ENCODE measurements at regions not wholly inside any gene's neighbourhood (a gene's known extent, or its start where the extent isn't known, plus 50 kb on each side); places are given as distances from the start of the nearest gene placed in this dataset.

DNA sequence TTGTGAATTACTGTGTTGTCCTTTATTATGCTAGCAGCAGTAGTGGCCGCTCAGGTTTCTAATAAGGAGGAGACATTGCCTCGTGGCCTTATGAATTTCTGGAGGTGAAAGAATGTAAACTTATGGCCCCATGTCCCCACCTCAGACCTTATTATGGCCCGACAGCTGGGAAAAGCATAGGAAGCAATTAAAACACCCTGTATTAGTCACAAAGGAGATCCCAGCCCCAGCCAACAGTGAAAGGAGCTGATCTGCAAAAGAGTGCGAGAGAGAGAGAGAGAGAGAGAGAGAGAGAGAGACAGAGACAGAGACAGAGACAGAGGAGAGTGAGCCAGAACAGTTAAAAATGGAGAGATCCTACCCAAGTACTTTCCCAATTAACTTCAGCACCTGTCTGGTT lies 269.3 kb downstream of the DMRT2 start:
- Histone ChIP-seq H3K4me2 (ENCODE audit: insufficient read depth, low read length) (no peak overlapping the region), H3K4me1 (ENCODE audit: insufficient read depth, low read length) (no peaks in the 10 kb centered on the region), H3K9me3 (ENCODE audit: insufficient read depth, low read length, severe bottlenecking) (no peaks in the 10 kb centered on the region), H4K20me1 (ENCODE audit: insufficient read depth, low read length) (no peaks in the 10 kb centered on the region), H3K9ac (ENCODE audit: low read depth, low read length) (no peak overlapping the region), H3K4me3 (ENCODE audit: low read depth in 1 of 2, low read length in 2 of 2) (no peak overlapping the region), H3K27me3 (ENCODE audit: insufficient read depth, low read length, poor library complexity) (peaks cover 14% of the 10 kb centered on the region), H3K27ac (ENCODE audit: low read length) (no peak overlapping the region), H3K36me3 (ENCODE audit: insufficient read depth, low read length) (no peaks in the 10 kb centered on the region), H3K79me2 (ENCODE audit: insufficient read depth, low read length) (no peaks in the 10 kb centered on the region), H2AFZ (ENCODE audit: low read depth, low read length) (no peak overlapping the region)
- ATAC-seq (ENCODE audit: insufficient read depth, low read depth), result no peak
- no peak for DNase-seq
- no peak for TF ChIP-seq EZH2 (IDR thresholded peaks at IDR 0.05; ENCODE audit: borderline replicate concordance, low read depth, low read length, severe bottlenecking)
- TF ChIP-seq, protein P1, sequence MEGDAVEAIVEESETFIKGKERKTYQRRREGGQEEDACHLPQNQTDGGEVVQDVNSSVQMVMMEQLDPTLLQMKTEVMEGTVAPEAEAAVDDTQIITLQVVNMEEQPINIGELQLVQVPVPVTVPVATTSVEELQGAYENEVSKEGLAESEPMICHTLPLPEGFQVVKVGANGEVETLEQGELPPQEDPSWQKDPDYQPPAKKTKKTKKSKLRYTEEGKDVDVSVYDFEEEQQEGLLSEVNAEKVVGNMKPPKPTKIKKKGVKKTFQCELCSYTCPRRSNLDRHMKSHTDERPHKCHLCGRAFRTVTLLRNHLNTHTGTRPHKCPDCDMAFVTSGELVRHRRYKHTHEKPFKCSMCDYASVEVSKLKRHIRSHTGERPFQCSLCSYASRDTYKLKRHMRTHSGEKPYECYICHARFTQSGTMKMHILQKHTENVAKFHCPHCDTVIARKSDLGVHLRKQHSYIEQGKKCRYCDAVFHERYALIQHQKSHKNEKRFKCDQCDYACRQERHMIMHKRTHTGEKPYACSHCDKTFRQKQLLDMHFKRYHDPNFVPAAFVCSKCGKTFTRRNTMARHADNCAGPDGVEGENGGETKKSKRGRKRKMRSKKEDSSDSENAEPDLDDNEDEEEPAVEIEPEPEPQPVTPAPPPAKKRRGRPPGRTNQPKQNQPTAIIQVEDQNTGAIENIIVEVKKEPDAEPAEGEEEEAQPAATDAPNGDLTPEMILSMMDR (IDR thresholded peaks at IDR 0.05; ENCODE audit: borderline replicate concordance, extremely low read depth, low read length, poor library complexity, severe bottlenecking), result no peak

- Histone ChIP-seq H4K20me1 (ENCODE audit: insufficient read depth, low read length) (no peaks in the 10 kb centered on the region), H3K4me3 (ENCODE audit: low read depth in 1 of 2, low read length in 2 of 2) (no peak overlapping the region), H2AFZ (ENCODE audit: low read depth, low read length) (no peak overlapping the region), H3K9me3 (ENCODE audit: insufficient read depth, low read length, severe bottlenecking) (no peaks in the 10 kb centered on the region), H3K27ac (ENCODE audit: low read length) (no peak overlapping the region), H3K4me1 (ENCODE audit: insufficient read depth, low read length) (no peaks in the 10 kb centered on the region), H3K36me3 (ENCODE audit: insufficient read depth, low read length) (no peaks in the 10 kb centered on the region), H3K79me2 (ENCODE audit: insufficient read depth, low read length) (no peaks in the 10 kb centered on the region), H3K9ac (ENCODE audit: low read depth, low read length) (no peak overlapping the region), H3K4me2 (ENCODE audit: insufficient read depth, low read length) (no peak overlapping the region), H3K27me3 (ENCODE audit: insufficient read depth, low read length, poor library complexity) (peaks cover 14% of the 10 kb centered on the region)
- TF ChIP-seq EZH2 (IDR thresholded peaks at IDR 0.05; ENCODE audit: borderline replicate concordance, low read depth, low read length, severe bottlenecking), result no peak
- TF ChIP-seq, protein P1 (IDR thresholded peaks at IDR 0.05; ENCODE audit: borderline replicate concordance, extremely low read depth, low read length, poor library complexity, severe bottlenecking), result no peak
- DNase-seq, result no peak
- ATAC-seq (ENCODE audit: insufficient read depth, low read depth), result no peak
These were observed 269.9 kb downstream of the DMRT2 start for GRCh38 chr9:1320051-1320557.

DNA sequence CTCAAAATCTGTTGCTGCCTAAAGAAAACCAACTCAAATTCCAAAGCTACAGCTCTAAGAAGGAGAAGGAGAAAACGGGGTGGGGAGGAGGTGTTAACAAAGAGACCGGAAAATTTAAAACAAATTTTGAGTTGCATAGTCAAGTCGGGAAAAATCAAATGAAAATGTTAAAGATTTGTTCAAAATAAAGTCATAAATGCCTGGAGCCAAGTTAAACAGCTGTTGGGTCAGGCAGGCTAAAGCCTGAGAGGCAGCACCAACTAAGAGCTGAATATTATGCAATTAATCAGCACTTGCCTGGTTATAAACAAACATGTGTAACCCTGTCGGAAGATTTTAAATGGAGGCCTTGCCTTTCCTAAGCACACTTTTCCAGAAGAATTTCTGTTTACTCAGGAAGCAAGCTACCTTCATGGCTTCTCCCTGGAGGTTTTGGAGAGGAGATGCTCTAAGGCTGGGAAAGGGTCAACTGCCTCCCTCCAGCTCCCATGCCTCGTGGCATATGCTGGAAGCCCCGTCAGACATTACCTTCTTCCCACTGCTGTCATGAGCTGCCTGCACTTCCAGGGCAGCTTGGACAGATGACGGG lies 270.5 kb downstream of the DMRT2 start:
- peaks cover 14% of the 10 kb centered on the region for H3K27me3 ChIP-seq (ENCODE audit: insufficient read depth, low read length, poor library complexity)
- H4K20me1 ChIP-seq (ENCODE audit: insufficient read depth, low read length), result no peaks in the 10 kb centered on the region
- H3K4me3 ChIP-seq (ENCODE audit: low read depth in 1 of 2, low read length in 2 of 2), result no peak overlapping the region
- no peak overlapping the region for H3K27ac ChIP-seq (ENCODE audit: low read length)
- H3K4me1 ChIP-seq (ENCODE audit: insufficient read depth, low read length), result no peaks in the 10 kb centered on the region
- H3K79me2 ChIP-seq (ENCODE audit: insufficient read depth, low read length), result no peaks in the 10 kb centered on the region
- no peak for TF ChIP-seq EZH2 (IDR thresholded peaks at IDR 0.05; ENCODE audit: borderline replicate concordance, low read depth, low read length, severe bottlenecking)
- TF ChIP-seq, protein P1 (IDR thresholded peaks at IDR 0.05; ENCODE audit: borderline replicate concordance, extremely low read depth, low read length, poor library complexity, severe bottlenecking), result no peak
- ATAC-seq (ENCODE audit: insufficient read depth, low read depth), result no peak
- H3K9ac ChIP-seq (ENCODE audit: low read depth, low read length), result no peak overlapping the region
- no peak overlapping the region for H2AFZ ChIP-seq (ENCODE audit: low read depth, low read length)
- no peak for DNase-seq
- no peak overlapping the region for H3K4me2 ChIP-seq (ENCODE audit: insufficient read depth, low read length)
- H3K9me3 ChIP-seq (ENCODE audit: insufficient read depth, low read length, severe bottlenecking), result no peaks in the 10 kb centered on the region
- no peaks in the 10 kb centered on the region for H3K36me3 ChIP-seq (ENCODE audit: insufficient read depth, low read length)

Data from DND-41 (cell line).